B cell (primary cell): ENCODE measurements at regions not wholly inside any gene's neighbourhood (a gene's known extent, or its start where the extent isn't known, plus 50 kb on each side); places are given as distances from the start of the nearest gene placed in this dataset.

Source experiments
- ATAC-seq: fragments of 200-7000 bp; cut with Tn5 transposase; one replicate; pipeline ENCODE4 v1.10.0; 2021; ENCODE audit warnings: low read depth, mild to moderate bottlenecking, moderate number of reproducible peaks, moderate library complexity
- CTCF ChIA-PET: fragments of 350-600 bp; sonication (Branson Sonifier 250); formaldehyde crosslinking; loops from one replicate; lab custom pipeline; 2021; ENCODE audit warnings: antibody characterized with exemption, inconsistent platforms; lab: Charles Lee
- POLR2A ChIA-PET: fragments of 350-600 bp; sonication (Branson Sonifier 250); formaldehyde crosslinking; loops from one replicate; lab custom pipeline; 2021; ENCODE audit warnings: antibody characterized with exemption; lab: Charles Lee
- DNase-seq: peaks from one replicate; pipeline ENCODE4 v3.0.0; 2013
- H2AFZ ChIP-seq: 2 replicates; pipeline ENCODE4 v1.6.1; 2012; ENCODE audit warnings: mild to moderate bottlenecking, low read depth, low read length; ENCODE audit not compliant: insufficient read depth, poor library complexity, severe bottlenecking
- H3K27ac ChIP-seq, 2 donors: 1 replicate in 1 of 2; 2 replicates in 1 of 2; pipeline ENCODE4 v1.5.1; 2012 to 2013; ENCODE audit warnings: low read length in 2 of 2, mild to moderate bottlenecking in 2 of 2, moderate library complexity in 1 of 2
- H3K27me3 ChIP-seq, 4 experiments: fragments of 200-600 bp in 1 of 4; sonication (generic) in 1 of 4; replicated peaks in 1 of 4; 1 replicate in 2 of 4; 2 replicates in 2 of 4; pipeline versions ENCODE4 v1.6.1 to v1.7.0; 2013 to 2016; ENCODE audit warnings: low read length in 3 of 4, mild to moderate bottlenecking in 2 of 4, mixed read lengths in 1 of 4, moderate library complexity in 1 of 4; ENCODE audit not compliant: insufficient read depth in 4 of 4, control insufficient read depth in 3 of 4; ENCODE audit errors: control extremely low read depth in 1 of 4
- H3K36me3 ChIP-seq, 2 experiments: replicated peaks in 1 of 2; 1 replicate in 1 of 2; 2 replicates in 1 of 2; pipeline versions ENCODE4 v1.6.1 to v1.7.1; 2013; ENCODE audit warnings: low read length in 1 of 2; ENCODE audit not compliant: insufficient read depth in 2 of 2, control insufficient read depth in 1 of 2; ENCODE audit errors: control extremely low read depth in 1 of 2, extremely low read depth in 1 of 2
- H3K4me1 ChIP-seq, 2 donors: fragments of 200-600 bp in 1 of 2; sonication (generic) in 1 of 2; 1 replicate in 1 of 2; 2 replicates in 1 of 2; pipeline versions ENCODE4 v1.5.1 to v1.6.1; 2013 to 2017; ENCODE audit warnings: low read length in 2 of 2; ENCODE audit not compliant: control insufficient read depth in 2 of 2, insufficient read depth in 2 of 2
- H3K4me2 ChIP-seq: replicated peaks from 2 replicates; pipeline ENCODE3; 2012; ENCODE audit warnings: mild to moderate bottlenecking, low read depth, low read length; ENCODE audit not compliant: poor library complexity, severe bottlenecking
- H3K4me3 ChIP-seq, 5 experiments: fragments of 200-600 bp in 1 of 5; sonication (generic) in 1 of 5; 1 replicate in 3 of 5; 2 replicates in 2 of 5; pipeline versions ENCODE4 v1.5.1 to v1.7.0; 2011 to 2016; ENCODE audit warnings: low read length in 4 of 5, mild to moderate bottlenecking in 4 of 5, low read depth in 2 of 5, control low read depth in 1 of 5, moderate library complexity in 1 of 5; ENCODE audit not compliant: insufficient read depth in 1 of 5; ENCODE audit errors: control extremely low read depth in 1 of 5, extremely low read depth in 1 of 5
- H3K79me2 ChIP-seq: fragments of 200-600 bp; sonication (generic); one replicate; pipeline ENCODE4 v1.6.0; 2016; ENCODE audit warnings: low read length; ENCODE audit not compliant: control insufficient read depth, insufficient read depth
- H3K9ac ChIP-seq: fragments of 200-600 bp; sonication (generic); 2 replicates; pipeline ENCODE4 v1.6.1; 2017; ENCODE audit warnings: mild to moderate bottlenecking, low read length, moderate library complexity
- H3K9me3 ChIP-seq, 3 donors: one replicate each; pipeline versions ENCODE4 v1.6.1 to v1.7.1; 2013; ENCODE audit warnings: low read length in 2 of 3; ENCODE audit not compliant: control insufficient read depth in 2 of 3, insufficient read depth in 1 of 3; ENCODE audit errors: control extremely low read depth in 1 of 3
- H4K20me1 ChIP-seq: 2 replicates; pipeline ENCODE4 v1.6.0; 2012; ENCODE audit warnings: mild to moderate bottlenecking, low read length; ENCODE audit not compliant: insufficient read depth, control insufficient read depth, poor library complexity, severe bottlenecking
- H3K27ac Mint-ChIP-seq: one replicate; pipeline ENCODE4 v1.8.0; 2021; ENCODE audit warnings: mixed read lengths
- H3K27me3 Mint-ChIP-seq: one replicate; pipeline ENCODE4 v1.8.0; 2021; ENCODE audit warnings: mixed read lengths
- H3K4me1 Mint-ChIP-seq: one replicate; pipeline ENCODE4 v1.8.0; 2021; ENCODE audit warnings: mixed read lengths
- H3K4me3 Mint-ChIP-seq: one replicate; pipeline ENCODE4 v1.8.0; 2021; ENCODE audit warnings: mixed read lengths
- H3K9me3 Mint-ChIP-seq: one replicate; pipeline ENCODE4 v1.8.0; 2022; ENCODE audit warnings: mixed read lengths; ENCODE audit not compliant: insufficient read depth
- CTCF ChIP-seq: fragments of 200-600 bp; IDR thresholded peaks from one replicate; pipeline ENCODE4 v1.8.0; 2022; ENCODE audit warnings: antibody characterized with exemption, mild to moderate bottlenecking
- EZH2 ChIP-seq: IDR thresholded peaks from 2 replicates; pipeline ENCODE4 v1.6.1; 2012; ENCODE audit warnings: borderline replicate concordance, low read depth, mild to moderate bottlenecking, moderate library complexity, low read length; ENCODE audit not compliant: insufficient read depth, poor library complexity, severe bottlenecking
- WGBS: methylation state at CpG from one replicate; pipeline ENCODE4 v1.1.5; 2013; ENCODE audit warnings: missing lambda C conversion rate; ENCODE audit not compliant: insufficient coverage; 5-methylcytosine and 5-hydroxymethylcytosine counted together
- intact Hi-C: fragments of 100-400 bp; cut with micrococcal nuclease; formaldehyde crosslinking; loops from one replicate; pipeline ENCODE4 v1.10.0; 2022

- no peak overlapping the region for H3K4me3 Mint-ChIP-seq
- Histone ChIP-seq H2AFZ (no peak overlapping the region), H3K9ac (no peak overlapping the region), H3K4me2 (no peak overlapping the region), H4K20me1 (no peaks in the 10 kb centered on the region), H3K27ac (no peak overlapping the region), H3K36me3 (no peaks in the 10 kb centered on the region), H3K27me3 (peaks cover 0 to 2% (median 0%) of the 10 kb centered on the region in 4 experiments), H3K9me3 (no peaks in the 10 kb centered on the region), H3K4me3 (no peak overlapping the region), H3K4me1 (no peaks in the 10 kb centered on the region), H3K79me2 (no peaks in the 10 kb centered on the region)
- peaks cover 7% of the 10 kb centered on the region for H3K27me3 Mint-ChIP-seq
- intact Hi-C loops = no loop called here
- no CpG with 5 or more reads among the region's 1 CpG for WGBS
- TF ChIP-seq EZH2 (no peak), CTCF (no peak)
- H3K4me1 Mint-ChIP-seq = no peaks in the 10 kb centered on the region
- no peaks in the 10 kb centered on the region for H3K9me3 Mint-ChIP-seq
- no peak overlapping the region for H3K27ac Mint-ChIP-seq
- ATAC-seq = no peak
- ChIA-PET POLR2A (no interaction called here), CTCF (no interaction called here)
- DNase-seq = no peak
Observed at GRCh38 chr1:56227401-56227800, 352.0 kb downstream of the PLPP3 start.

GRCh38 chr1:56225964-56226815 is 353.2 kb downstream of the PLPP3 start:
- H3K4me1 Mint-ChIP-seq = no peaks in the 10 kb centered on the region
- H3K4me2 ChIP-seq = no peak overlapping the region
- H3K9me3 Mint-ChIP-seq = no peaks in the 10 kb centered on the region
- no peak for DNase-seq
- no peak overlapping the region for H3K9ac ChIP-seq
- no peaks in the 10 kb centered on the region for H3K9me3 ChIP-seq
- H3K27ac Mint-ChIP-seq = no peak overlapping the region
- no peak for ATAC-seq
- no peaks in the 10 kb centered on the region for H4K20me1 ChIP-seq
- intact Hi-C loops = no loop called here
- POLR2A ChIA-PET = no interaction called here
- no peaks in the 10 kb centered on the region for H3K79me2 ChIP-seq
- H3K4me1 ChIP-seq = no peaks in the 10 kb centered on the region
- no peak overlapping the region for H3K4me3 Mint-ChIP-seq
- CTCF ChIA-PET = no interaction called here
- TF ChIP-seq CTCF (no peak), EZH2 (no peak)
- no peak overlapping the region for H2AFZ ChIP-seq
- H3K36me3 ChIP-seq = no peaks in the 10 kb centered on the region
- no peak overlapping the region for H3K4me3 ChIP-seq
- peaks cover 3% of the 10 kb centered on the region for H3K27me3 Mint-ChIP-seq
- WGBS = no CpG with 5 or more reads among the region's 1 CpG
- H3K27ac ChIP-seq = no peak overlapping the region
- peaks cover 0 to under 1% (median 0%) of the 10 kb centered on the region in 4 experiments for H3K27me3 ChIP-seq
